Spleen (tissue), 11 donors: ENCODE measurements at regions not wholly inside any gene's neighbourhood (a gene's known extent, or its start where the extent isn't known, plus 50 kb on each side); places are given as distances from the start of the nearest gene placed in this dataset.

Source experiments
- DNase-seq: peaks from one replicate; pipeline ENCODE4 v3.0.0-alpha.2; 2020
- H3K27ac ChIP-seq, 8 donors: fragments of 200-600 bp; sonication (generic) in 7 of 8; 1 replicate in 4 of 8; 2 replicates in 4 of 8; pipeline versions ENCODE4 v1.5.0 to v1.8.0; 2016 to 2021; ENCODE audit warnings: inconsistent platforms in 4 of 8, mild to moderate bottlenecking in 4 of 8, moderate library complexity in 1 of 8
- H3K27me3 ChIP-seq, 7 donors: fragments of 200-600 bp; sonication (generic) in 6 of 7; replicated peaks in 1 of 7; 1 replicate in 4 of 7; 2 replicates in 3 of 7; pipeline versions ENCODE4 v1.5.0 to v1.8.0; 2016 to 2021; ENCODE audit warnings: inconsistent platforms in 3 of 7, mild to moderate bottlenecking in 1 of 7
- H3K36me3 ChIP-seq, 6 donors: fragments of 200-600 bp; sonication (generic) in 5 of 6; 1 replicate in 4 of 6; 2 replicates in 2 of 6; pipeline versions ENCODE4 v1.5.0 to v1.8.0; 2016 to 2021; ENCODE audit warnings: inconsistent platforms in 2 of 6
- H3K4me1 ChIP-seq, 6 donors: fragments of 200-600 bp; sonication (generic) in 5 of 6; 1 replicate in 3 of 6; 2 replicates in 3 of 6; pipeline versions ENCODE4 v1.5.0 to v1.8.0; 2016 to 2021; ENCODE audit warnings: inconsistent platforms in 3 of 6
- H3K4me3 ChIP-seq, 8 donors: fragments of 200-600 bp; sonication (generic) in 7 of 8; 1 replicate in 4 of 8; 2 replicates in 4 of 8; pipeline versions ENCODE4 v1.5.0 to v1.8.0; 2016 to 2021; ENCODE audit warnings: inconsistent platforms in 4 of 8, mild to moderate bottlenecking in 4 of 8, moderate library complexity in 2 of 8
- H3K9me3 ChIP-seq, 8 donors: fragments of 200-600 bp; sonication (generic) in 7 of 8; 1 replicate in 4 of 8; 2 replicates in 4 of 8; pipeline versions ENCODE4 v1.5.0 to v1.8.0; 2016 to 2021; ENCODE audit warnings: inconsistent platforms in 4 of 8
- POLR2A ChIP-seq, 3 donors: fragments of 450-650 bp; IDR thresholded peaks; one replicate each; pipeline ENCODE4 v1.5.1; 2017; ENCODE audit warnings: antibody characterized with exemption in 3 of 3, mild to moderate bottlenecking in 1 of 3
- POLR2AphosphoS5 ChIP-seq, 3 donors: sonication (generic); formaldehyde crosslinking; IDR thresholded peaks; one replicate each; pipeline ENCODE4 v1.5.1; 2017; ENCODE audit warnings: antibody characterized with exemption in 3 of 3
- WGBS, 5 donors: extraction: QIAGEN DNeasy Blood & Tissue Kit in 3 of 5; methylation state at CpG; one replicate each; pipeline versions ENCODE4 v1.1.5 to v1.1.7; 2013 to 2018; 5-methylcytosine and 5-hydroxymethylcytosine counted together
- intact Hi-C: fragments of 100-400 bp; cut with DNase I; formaldehyde crosslinking; loops from one replicate; pipeline ENCODE4 v1.15.0; 2023; ENCODE audit warnings: low total_unique reads
- TF ChIP-seq, protein P1 (sequence below), 11 experiments: fragments of 200-600 bp in 7 of 11; fragments of 450-650 bp in 4 of 11; sonication (generic) in 4 of 11; IDR thresholded peaks in 8 of 11; conservative IDR thresholded peaks in 3 of 11; 1 replicate in 7 of 11; 2 replicates in 4 of 11; pipeline versions ENCODE4 v1.4.0 to v1.8.0; 2016 to 2021; ENCODE audit warnings: antibody characterized with exemption in 11 of 11, inconsistent platforms in 4 of 11, mild to moderate bottlenecking in 1 of 11
- donor health status: healthy with polysubstance abuse.
- donor health status: DM: no; HTN: no; CAD: no; lungs with moderate emphysema.
- donor health status: DM: no; HTN: no; CAD: no.
- donor health status: Bipolar disorder and iron deficiency.
- donor health status: healthy.
- donor health status: DM: no; HTN: no; CAD: no.
- donor health status: DM: yes; HTN: yes; CAD: no.

GRCh38 chr12:113561068-113561780 is 89.6 kb upstream of the LHX5 start:
- Histone ChIP-seq H3K4me1 (no peaks in the 10 kb centered on the region), H3K27ac (no peak overlapping the region), H3K27me3 (peaks cover 0 to 83% (median 0%) of the 10 kb centered on the region in 7 donors), H3K36me3 (no peaks in the 10 kb centered on the region), H3K4me3 (no peak overlapping the region), H3K9me3 (peaks cover 0 to under 1% (median 0%) of the 10 kb centered on the region in 8 donors)
- intact Hi-C loops, result no loop called here
- DNase-seq, result no peak
- TF ChIP-seq POLR2AphosphoS5 (IDR thresholded peaks at IDR 0.05) (no peak), POLR2A (IDR thresholded peaks at IDR 0.05) (no peak)
- TF ChIP-seq, protein P1, sequence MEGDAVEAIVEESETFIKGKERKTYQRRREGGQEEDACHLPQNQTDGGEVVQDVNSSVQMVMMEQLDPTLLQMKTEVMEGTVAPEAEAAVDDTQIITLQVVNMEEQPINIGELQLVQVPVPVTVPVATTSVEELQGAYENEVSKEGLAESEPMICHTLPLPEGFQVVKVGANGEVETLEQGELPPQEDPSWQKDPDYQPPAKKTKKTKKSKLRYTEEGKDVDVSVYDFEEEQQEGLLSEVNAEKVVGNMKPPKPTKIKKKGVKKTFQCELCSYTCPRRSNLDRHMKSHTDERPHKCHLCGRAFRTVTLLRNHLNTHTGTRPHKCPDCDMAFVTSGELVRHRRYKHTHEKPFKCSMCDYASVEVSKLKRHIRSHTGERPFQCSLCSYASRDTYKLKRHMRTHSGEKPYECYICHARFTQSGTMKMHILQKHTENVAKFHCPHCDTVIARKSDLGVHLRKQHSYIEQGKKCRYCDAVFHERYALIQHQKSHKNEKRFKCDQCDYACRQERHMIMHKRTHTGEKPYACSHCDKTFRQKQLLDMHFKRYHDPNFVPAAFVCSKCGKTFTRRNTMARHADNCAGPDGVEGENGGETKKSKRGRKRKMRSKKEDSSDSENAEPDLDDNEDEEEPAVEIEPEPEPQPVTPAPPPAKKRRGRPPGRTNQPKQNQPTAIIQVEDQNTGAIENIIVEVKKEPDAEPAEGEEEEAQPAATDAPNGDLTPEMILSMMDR (IDR thresholded peaks at IDR 0.05 in 8 of 11, conservative IDR thresholded peaks at IDR 0.05 in 3 of 11), result no peak
- 64 to 75% (median 66%) methylated on average over 16 to 18 of the region's 18 CpGs for WGBS, 5 donors

DNA sequence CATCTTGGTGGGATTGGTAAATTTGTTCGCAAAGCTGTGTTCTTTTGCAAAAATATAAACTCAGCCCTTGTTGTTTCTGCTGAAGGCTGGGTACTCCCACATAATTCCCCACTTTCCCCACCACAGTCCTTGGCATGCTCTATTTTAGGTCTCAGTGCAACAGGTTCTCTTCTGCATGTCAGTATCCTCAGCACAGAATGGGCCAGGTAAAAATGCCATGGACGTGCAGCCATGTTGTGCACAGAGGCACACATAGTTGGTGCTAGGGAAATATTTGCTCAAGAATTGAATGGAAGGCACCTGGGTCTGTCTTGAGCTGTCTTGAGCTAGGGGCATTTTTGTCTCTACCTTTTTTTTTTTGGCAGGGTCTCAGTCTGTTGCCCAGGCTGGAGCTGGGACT is 87.8 kb upstream of the LHX5 start:
- no peak for DNase-seq
- TF ChIP-seq POLR2AphosphoS5 (IDR thresholded peaks at IDR 0.05), result no peak
- TF ChIP-seq, protein P1 (IDR thresholded peaks at IDR 0.05 in 8 of 11, conservative IDR thresholded peaks at IDR 0.05 in 3 of 11), result no peak
- no peak for TF ChIP-seq POLR2A (IDR thresholded peaks at IDR 0.05)
- intact Hi-C loops, result no loop called here
- peaks cover 0 to 74% (median 0%) of the 10 kb centered on the region in 7 donors for H3K27me3 ChIP-seq
- H3K4me1 ChIP-seq, result no peaks in the 10 kb centered on the region
- H3K9me3 ChIP-seq, result peaks cover 0 to 8% (median 2%) of the 10 kb centered on the region in 8 donors
- 79 to 95% (median 89%) methylated on average over 2 of the region's 2 CpGs for WGBS, 5 donors
- H3K27ac ChIP-seq, result no peak overlapping the region
- no peak overlapping the region for H3K4me3 ChIP-seq
- no peaks in the 10 kb centered on the region for H3K36me3 ChIP-seq

DNA sequence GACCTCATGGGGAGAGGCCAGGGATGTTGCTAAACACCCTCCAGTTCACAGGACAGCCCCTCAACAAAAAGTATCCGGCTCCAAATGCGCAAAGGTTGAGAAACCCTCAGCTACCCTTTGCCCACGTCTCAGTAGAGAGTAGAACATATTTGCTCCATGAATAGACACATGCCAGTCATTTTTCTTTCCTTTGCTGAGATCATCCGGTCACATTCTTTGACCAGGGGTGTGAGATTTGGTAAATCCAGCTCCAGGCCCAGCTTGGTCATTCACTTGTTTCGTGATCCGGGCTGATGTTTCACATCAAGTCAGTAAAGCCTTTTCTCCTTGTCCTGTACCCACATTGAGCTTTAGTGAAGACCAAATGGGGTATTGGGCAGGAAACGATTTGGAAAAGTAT is 83.6 kb upstream of the LHX5 start:
- Histone ChIP-seq H3K27ac (no peak overlapping the region), H3K4me1 (no peaks in the 10 kb centered on the region), H3K27me3 (peaks cover 0 to 51% (median 0%) of the 10 kb centered on the region in 7 donors), H3K9me3 (peaks cover 0 to 12% (median 2%) of the 10 kb centered on the region in 8 donors), H3K4me3 (no peak overlapping the region), H3K36me3 (no peaks in the 10 kb centered on the region)
- DNase-seq, result no peak
- intact Hi-C loops, result no loop called here
- WGBS, 5 donors, result 66 to 83% (median 76%) methylated on average over 7 of the region's 7 CpGs
- TF ChIP-seq, protein P1 (IDR thresholded peaks at IDR 0.05 in 8 of 11, conservative IDR thresholded peaks at IDR 0.05 in 3 of 11), result no peak
- TF ChIP-seq POLR2AphosphoS5 (IDR thresholded peaks at IDR 0.05) (no peak), POLR2A (IDR thresholded peaks at IDR 0.05) (no peak)

DNA sequence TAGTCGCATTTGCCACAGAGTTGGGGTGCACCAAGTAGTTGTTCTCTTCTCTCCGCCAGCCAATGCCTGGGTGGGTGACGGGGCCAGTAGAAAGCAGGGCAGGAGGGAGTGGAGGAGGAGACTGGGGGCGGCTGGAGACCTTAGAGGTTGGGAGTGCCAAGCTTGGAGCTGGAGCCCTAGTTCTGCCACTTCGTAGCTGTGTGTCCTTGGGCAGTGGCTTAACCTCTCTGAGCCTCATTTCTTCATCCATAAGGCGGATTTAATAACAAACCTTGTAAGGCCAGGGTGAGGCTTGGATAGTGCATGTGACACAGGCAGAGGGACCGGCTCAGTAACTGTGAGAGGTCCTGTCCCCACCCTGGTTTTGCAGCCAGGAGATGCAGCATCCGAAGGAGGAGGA is 81.1 kb upstream of the LHX5 start:
- Histone ChIP-seq H3K9me3 (peaks cover 0 to 24% (median 9%) of the 10 kb centered on the region in 8 donors), H3K27ac (no peak overlapping the region), H3K36me3 (no peaks in the 10 kb centered on the region), H3K4me3 (no peak overlapping the region), H3K4me1 (no peaks in the 10 kb centered on the region), H3K27me3 (peaks cover 0 to 37% (median 0%) of the 10 kb centered on the region in 7 donors)
- TF ChIP-seq POLR2AphosphoS5 (IDR thresholded peaks at IDR 0.05) (no peak), POLR2A (IDR thresholded peaks at IDR 0.05) (no peak)
- TF ChIP-seq, protein P1 (IDR thresholded peaks at IDR 0.05 in 8 of 11, conservative IDR thresholded peaks at IDR 0.05 in 3 of 11), result no peak
- no peak for DNase-seq
- WGBS, 5 donors, result 77 to 92% (median 81%) methylated on average over 7 to 8 of the region's 8 CpGs
- intact Hi-C loops, result no loop called here
